Endothelial cell of umbilical vein (primary cell): ENCODE measurements at regions not wholly inside any gene's neighbourhood (a gene's known extent, or its start where the extent isn't known, plus 50 kb on each side); places are given as distances from the start of the nearest gene placed in this dataset.

Experiments
- CTCF ChIP-seq, 2 donors: IDR thresholded peaks; 1 replicate in 1 of 2; 2 replicates in 1 of 2; pipeline ENCODE4 v1.5.1; 2011; ENCODE audit warnings: low read length in 2 of 2, mild to moderate bottlenecking in 2 of 2, moderate library complexity in 2 of 2, control low read depth in 1 of 2, inconsistent platforms in 1 of 2, low read depth in 1 of 2; ENCODE audit not compliant: insufficient read depth in 1 of 2; ENCODE audit errors: extremely low read depth in 1 of 2
- EZH2 ChIP-seq: IDR thresholded peaks from 2 replicates; pipeline ENCODE4 v1.6.1; 2012; ENCODE audit warnings: borderline replicate concordance, low read depth, mild to moderate bottlenecking, moderate library complexity, low read length, inconsistent platforms; ENCODE audit not compliant: severe bottlenecking
- FOS ChIP-seq: IDR thresholded peaks from 2 replicates; pipeline ENCODE4 v1.6.1; 2011; ENCODE audit warnings: mild to moderate bottlenecking, low read length, moderate library complexity, borderline replicate concordance; ENCODE audit not compliant: insufficient read depth
- JUN ChIP-seq: IDR thresholded peaks from 2 replicates; pipeline ENCODE4 v1.6.1; 2011; ENCODE audit warnings: borderline replicate concordance, low read depth; ENCODE audit not compliant: insufficient read length, insufficient read depth
- MAX ChIP-seq: IDR thresholded peaks from 2 replicates; pipeline ENCODE4 v1.6.1; 2011; ENCODE audit not compliant: insufficient read depth, insufficient read length
- POLR2A ChIP-seq: IDR thresholded peaks from 2 replicates; pipeline ENCODE4 v1.6.1; 2012; ENCODE audit warnings: low read depth, mild to moderate bottlenecking, control low read depth, low read length

- no peak for TF ChIP-seq POLR2A
- no peak for TF ChIP-seq EZH2
- TF ChIP-seq CTCF (IDR thresholded peaks at IDR 0.05; ENCODE audit: extremely low read depth in 1 of 2, insufficient read depth in 1 of 2, low read depth in 1 of 2, low read length in 2 of 2) = no peak
- TF ChIP-seq MAX = no peak
- no peak for TF ChIP-seq FOS
- no peak for TF ChIP-seq JUN
These were observed 177.0 kb upstream of the SLITRK6 start for GRCh38 chr13:85976242-85976641.
